ENCODE measurements at regions not wholly inside any gene's neighbourhood (a gene's known extent, or its start where the extent isn't known, plus 50 kb on each side); places are given as distances from the start of the nearest gene placed in this dataset.

GRCh38 chr5:121667292-121667691, 184.4 kb upstream of the FTMT start:
- FAIRE-seq (no peak), DNase-seq (no peak)
- no peaks in the 10 kb centered on the region for H3K36me3 ChIP-seq (ENCODE audit: control insufficient read depth in 3 of 3, insufficient read depth in 2 of 3, low read depth in 1 of 3, low read length in 3 of 3)
- no peaks in the 10 kb centered on the region for H3K4me1 ChIP-seq (ENCODE audit: control insufficient read depth in 3 of 3, insufficient read depth in 2 of 3, low read depth in 1 of 3, low read length in 2 of 3)
- whole genome bisulfite sequencing, 3 donors, result 20 to 49% (median 25%) methylated on average over 3 of the region's 3 CpGs
- H3K9me3 ChIP-seq (ENCODE audit: control insufficient read depth in 2 of 2, insufficient read depth in 1 of 2, low read depth in 1 of 2, low read length in 1 of 2), result no peaks in the 10 kb centered on the region
- H3K4me3 ChIP-seq (ENCODE audit: low read depth in 1 of 3, low read length in 3 of 3), result no peak overlapping the region
- no peak overlapping the region for H3K27ac ChIP-seq (ENCODE audit: low read depth in 1 of 3, low read length in 2 of 3)
- H3K27me3 ChIP-seq (ENCODE audit: control insufficient read depth in 3 of 3, insufficient read depth in 3 of 3, low read length in 3 of 3), result no peaks in the 10 kb centered on the region

- H3K36me3 ChIP-seq (ENCODE audit: control insufficient read depth in 3 of 3, insufficient read depth in 2 of 3, low read depth in 1 of 3, low read length in 3 of 3), result no peaks in the 10 kb centered on the region
- 60 to 82% (median 67%) methylated on average over 1 of the region's 1 CpG for WGBS, 3 donors
- no peaks in the 10 kb centered on the region for H3K27me3 ChIP-seq (ENCODE audit: control insufficient read depth in 3 of 3, insufficient read depth in 3 of 3, low read length in 3 of 3)
- H3K9me3 ChIP-seq (ENCODE audit: control insufficient read depth in 2 of 2, insufficient read depth in 1 of 2, low read depth in 1 of 2, low read length in 1 of 2), result no peaks in the 10 kb centered on the region
- H3K27ac ChIP-seq (ENCODE audit: low read depth in 1 of 3, low read length in 2 of 3), result no peak overlapping the region
- no peaks in the 10 kb centered on the region for H3K4me1 ChIP-seq (ENCODE audit: control insufficient read depth in 3 of 3, insufficient read depth in 2 of 3, low read depth in 1 of 3, low read length in 2 of 3)
- H3K4me3 ChIP-seq (ENCODE audit: low read depth in 1 of 3, low read length in 3 of 3), result no peak overlapping the region
- FAIRE-seq, result no peak
- DNase-seq, result no peak
Measured at GRCh38 chr5:121668635-121669034, 183.0 kb upstream of the FTMT start.

GRCh38 chr5:121671624-121672023, 180.1 kb upstream of the FTMT start:
- no peaks in the 10 kb centered on the region for H3K27me3 ChIP-seq (ENCODE audit: control insufficient read depth in 3 of 3, insufficient read depth in 3 of 3, low read length in 3 of 3)
- no peak overlapping the region for H3K4me3 ChIP-seq (ENCODE audit: low read depth in 1 of 3, low read length in 3 of 3)
- DNase-seq (no peak), FAIRE-seq (no peak)
- H3K4me1 ChIP-seq (ENCODE audit: control insufficient read depth in 3 of 3, insufficient read depth in 2 of 3, low read depth in 1 of 3, low read length in 2 of 3), result no peaks in the 10 kb centered on the region
- no peaks in the 10 kb centered on the region for H3K36me3 ChIP-seq (ENCODE audit: control insufficient read depth in 3 of 3, insufficient read depth in 2 of 3, low read depth in 1 of 3, low read length in 3 of 3)
- H3K9me3 ChIP-seq (ENCODE audit: control insufficient read depth in 2 of 2, insufficient read depth in 1 of 2, low read depth in 1 of 2, low read length in 1 of 2), result no peaks in the 10 kb centered on the region
- no peak overlapping the region for H3K27ac ChIP-seq (ENCODE audit: low read depth in 1 of 3, low read length in 2 of 3)
- 72 to 84% (median 81%) methylated on average over 2 of the region's 2 CpGs for WGBS, 3 donors

GRCh38 chr5:121675924-121676323, 175.8 kb upstream of the FTMT start:
- Histone ChIP-seq H3K27ac (ENCODE audit: low read depth in 1 of 3, low read length in 2 of 3) (no peak overlapping the region), H3K36me3 (ENCODE audit: control insufficient read depth in 3 of 3, insufficient read depth in 2 of 3, low read depth in 1 of 3, low read length in 3 of 3) (no peaks in the 10 kb centered on the region), H3K9me3 (ENCODE audit: control insufficient read depth in 2 of 2, insufficient read depth in 1 of 2, low read depth in 1 of 2, low read length in 1 of 2) (no peaks in the 10 kb centered on the region), H3K4me3 (ENCODE audit: low read depth in 1 of 3, low read length in 3 of 3) (no peak overlapping the region), H3K27me3 (ENCODE audit: control insufficient read depth in 3 of 3, insufficient read depth in 3 of 3, low read length in 3 of 3) (no peaks in the 10 kb centered on the region), H3K4me1 (ENCODE audit: control insufficient read depth in 3 of 3, insufficient read depth in 2 of 3, low read depth in 1 of 3, low read length in 2 of 3) (no peaks in the 10 kb centered on the region)
- WGBS, 3 donors, result 73 to 84% (median 79%) methylated on average over 2 of the region's 2 CpGs
- DNase-seq (no peak), FAIRE-seq (no peak)

GRCh38 chr5:121681229-121681855, 170.3 kb upstream of the FTMT start:
- Histone ChIP-seq H3K4me3 (ENCODE audit: low read depth in 1 of 3, low read length in 3 of 3) (no peak overlapping the region), H3K9me3 (ENCODE audit: control insufficient read depth in 2 of 2, insufficient read depth in 1 of 2, low read depth in 1 of 2, low read length in 1 of 2) (peaks cover 0 to 5% of the 10 kb centered on the region in 2 donors), H3K4me1 (ENCODE audit: control insufficient read depth in 3 of 3, insufficient read depth in 2 of 3, low read depth in 1 of 3, low read length in 2 of 3) (no peaks in the 10 kb centered on the region), H3K36me3 (ENCODE audit: control insufficient read depth in 3 of 3, insufficient read depth in 2 of 3, low read depth in 1 of 3, low read length in 3 of 3) (no peaks in the 10 kb centered on the region), H3K27ac (ENCODE audit: low read depth in 1 of 3, low read length in 2 of 3) (no peak overlapping the region), H3K27me3 (ENCODE audit: control insufficient read depth in 3 of 3, insufficient read depth in 3 of 3, low read length in 3 of 3) (no peaks in the 10 kb centered on the region)
- 74 to 83% (median 80%) methylated on average over 6 of the region's 6 CpGs for WGBS, 3 donors
- DNase-seq (no peak), FAIRE-seq (no peak)

GRCh38 chr5:121688126-121688525, 163.6 kb upstream of the FTMT start:
- H3K27ac ChIP-seq (ENCODE audit: low read depth in 1 of 3, low read length in 2 of 3), result no peak overlapping the region
- WGBS, 3 donors, result 26 to 49% (median 26%) methylated on average over 1 of the region's 1 CpG
- DNase-seq (no peak), FAIRE-seq (no peak)
- no peak overlapping the region for H3K4me3 ChIP-seq (ENCODE audit: low read depth in 1 of 3, low read length in 3 of 3)
- H3K9me3 ChIP-seq (ENCODE audit: control insufficient read depth in 2 of 2, insufficient read depth in 1 of 2, low read depth in 1 of 2, low read length in 1 of 2), result no peaks in the 10 kb centered on the region
- H3K27me3 ChIP-seq (ENCODE audit: control insufficient read depth in 3 of 3, insufficient read depth in 3 of 3, low read length in 3 of 3), result no peaks in the 10 kb centered on the region
- H3K36me3 ChIP-seq (ENCODE audit: control insufficient read depth in 3 of 3, insufficient read depth in 2 of 3, low read depth in 1 of 3, low read length in 3 of 3), result no peaks in the 10 kb centered on the region
- peaks cover 0 to 19% (median 2%) of the 10 kb centered on the region in 3 donors for H3K4me1 ChIP-seq (ENCODE audit: control insufficient read depth in 3 of 3, insufficient read depth in 2 of 3, low read depth in 1 of 3, low read length in 2 of 3)

GRCh38 chr5:121688781-121689180, 162.9 kb upstream of the FTMT start:
- no peak overlapping the region for H3K27ac ChIP-seq (ENCODE audit: low read depth in 1 of 3, low read length in 2 of 3)
- no peaks in the 10 kb centered on the region for H3K9me3 ChIP-seq (ENCODE audit: control insufficient read depth in 2 of 2, insufficient read depth in 1 of 2, low read depth in 1 of 2, low read length in 1 of 2)
- WGBS, 3 donors, result 78 to 95% (median 81%) methylated on average over 2 of the region's 2 CpGs
- H3K36me3 ChIP-seq (ENCODE audit: control insufficient read depth in 3 of 3, insufficient read depth in 2 of 3, low read depth in 1 of 3, low read length in 3 of 3), result no peaks in the 10 kb centered on the region
- FAIRE-seq (no peak), DNase-seq (no peak)
- H3K27me3 ChIP-seq (ENCODE audit: control insufficient read depth in 3 of 3, insufficient read depth in 3 of 3, low read length in 3 of 3), result no peaks in the 10 kb centered on the region
- no peak overlapping the region for H3K4me3 ChIP-seq (ENCODE audit: low read depth in 1 of 3, low read length in 3 of 3)
- peaks cover 0 to 19% (median 2%) of the 10 kb centered on the region in 3 donors for H3K4me1 ChIP-seq (ENCODE audit: control insufficient read depth in 3 of 3, insufficient read depth in 2 of 3, low read depth in 1 of 3, low read length in 2 of 3)

GRCh38 chr5:121691478-121691877, 160.2 kb upstream of the FTMT start:
- no peak for FAIRE-seq
- Histone ChIP-seq H3K4me3 (ENCODE audit: low read depth in 1 of 3, low read length in 3 of 3) (no peak overlapping the region), H3K27me3 (ENCODE audit: control insufficient read depth in 3 of 3, insufficient read depth in 3 of 3, low read length in 3 of 3) (no peaks in the 10 kb centered on the region), H3K27ac (ENCODE audit: low read depth in 1 of 3, low read length in 2 of 3) (peak overlapping the region in 2 of 3 donors; percentile 68 to 84), H3K4me1 (ENCODE audit: control insufficient read depth in 3 of 3, insufficient read depth in 2 of 3, low read depth in 1 of 3, low read length in 2 of 3) (peaks cover 0 to 19% (median 2%) of the 10 kb centered on the region in 3 donors), H3K36me3 (ENCODE audit: control insufficient read depth in 3 of 3, insufficient read depth in 2 of 3, low read depth in 1 of 3, low read length in 3 of 3) (no peaks in the 10 kb centered on the region), H3K9me3 (ENCODE audit: control insufficient read depth in 2 of 2, insufficient read depth in 1 of 2, low read depth in 1 of 2, low read length in 1 of 2) (no peaks in the 10 kb centered on the region)
- DNase-seq, result peak; percentile 90 to 93

GRCh38 chr5:121692158-121692557, 159.5 kb upstream of the FTMT start:
- no peak for FAIRE-seq
- Histone ChIP-seq H3K4me3 (ENCODE audit: low read depth in 1 of 3, low read length in 3 of 3) (no peak overlapping the region), H3K9me3 (ENCODE audit: control insufficient read depth in 2 of 2, insufficient read depth in 1 of 2, low read depth in 1 of 2, low read length in 1 of 2) (no peaks in the 10 kb centered on the region), H3K4me1 (ENCODE audit: control insufficient read depth in 3 of 3, insufficient read depth in 2 of 3, low read depth in 1 of 3, low read length in 2 of 3) (peaks cover 0 to 19% (median 2%) of the 10 kb centered on the region in 3 donors), H3K36me3 (ENCODE audit: control insufficient read depth in 3 of 3, insufficient read depth in 2 of 3, low read depth in 1 of 3, low read length in 3 of 3) (no peaks in the 10 kb centered on the region), H3K27me3 (ENCODE audit: control insufficient read depth in 3 of 3, insufficient read depth in 3 of 3, low read length in 3 of 3) (no peaks in the 10 kb centered on the region), H3K27ac (ENCODE audit: low read depth in 1 of 3, low read length in 2 of 3) (peak overlapping the region in 1 of 3 donors; percentile 84)
- DNase-seq, result peak; percentile 41 to 55
- 10 to 46% (median 17%) methylated on average over 2 of the region's 2 CpGs for WGBS, 3 donors
